ENCODE measurements at regions not wholly inside any gene's neighbourhood (a gene's known extent, or its start where the extent isn't known, plus 50 kb on each side); places are given as distances from the start of the nearest gene placed in this dataset.

- DNase-seq, result no peak
These were observed 54.3 kb downstream of the TMEM215 start for GRCh38 chr9:32837551-32838058.

- no peak for DNase-seq
These were observed 55.9 kb downstream of the TMEM215 start for GRCh38 chr9:32839013-32839885.

GRCh38 chr9:32841314-32841713 is 58.0 kb downstream of the TMEM215 start:
- DNase-seq, result no peak

- no peak for DNase-seq
These were observed 60.0 kb downstream of the TMEM215 start for GRCh38 chr9:32843295-32843694.

- no peak for DNase-seq
These were observed 60.9 kb downstream of the TMEM215 start for GRCh38 chr9:32844259-32844658.

GRCh38 chr9:32854271-32854670 is 70.9 kb downstream of the TMEM215 start:
- DNase-seq, result no peak

- DNase-seq, result no peak
These were observed 72.4 kb downstream of the TMEM215 start for GRCh38 chr9:32855752-32856151.

GRCh38 chr9:32863291-32863690 is 80.0 kb downstream of the TMEM215 start:
- no peak for DNase-seq

- no peak for DNase-seq
These were observed 81.6 kb downstream of the TMEM215 start for GRCh38 chr9:32864971-32865370.

GRCh38 chr9:32866273-32866672 is 82.9 kb downstream of the TMEM215 start:
- DNase-seq, result no peak

GRCh38 chr9:32867026-32867425 is 83.7 kb downstream of the TMEM215 start:
- DNase-seq, result no peak

GRCh38 chr9:32867601-32868204 is 84.4 kb downstream of the TMEM215 start:
- DNase-seq, result no peak

- no peak for DNase-seq
These were observed 86.1 kb downstream of the TMEM215 start for GRCh38 chr9:32869404-32869803.

GRCh38 chr9:32873131-32873530 is 89.8 kb downstream of the TMEM215 start:
- DNase-seq, result no peak

- DNase-seq, result no peak
These were observed 90.2 kb downstream of the TMEM215 start for GRCh38 chr9:32873553-32873952.

GRCh38 chr9:32875242-32875641 is 91.9 kb downstream of the TMEM215 start:
- DNase-seq, result no peak

GRCh38 chr9:32875748-32876147 is 92.4 kb downstream of the TMEM215 start:
- DNase-seq, result no peak

GRCh38 chr9:32877103-32877502 is 93.8 kb downstream of the TMEM215 start:
- no peak for DNase-seq

- no peak for DNase-seq
These were observed 94.4 kb downstream of the TMEM215 start for GRCh38 chr9:32877639-32878217.

- DNase-seq, result no peak
These were observed 96.0 kb downstream of the TMEM215 start for GRCh38 chr9:32879335-32879734.

GRCh38 chr9:32881948-32882347 is 98.6 kb downstream of the TMEM215 start:
- no peak for DNase-seq

GRCh38 chr9:32882705-32883104 is 99.4 kb downstream of the TMEM215 start:
- no peak for DNase-seq

GRCh38 chr9:32884482-32884881 is 101.1 kb downstream of the TMEM215 start:
- no peak for DNase-seq

- no peak for DNase-seq
These were observed 102.7 kb downstream of the TMEM215 start for GRCh38 chr9:32886021-32886420.
